ENCODE measurements at regions not wholly inside any gene's neighbourhood (a gene's known extent, or its start where the extent isn't known, plus 50 kb on each side); places are given as distances from the start of the nearest gene placed in this dataset.

DNA sequence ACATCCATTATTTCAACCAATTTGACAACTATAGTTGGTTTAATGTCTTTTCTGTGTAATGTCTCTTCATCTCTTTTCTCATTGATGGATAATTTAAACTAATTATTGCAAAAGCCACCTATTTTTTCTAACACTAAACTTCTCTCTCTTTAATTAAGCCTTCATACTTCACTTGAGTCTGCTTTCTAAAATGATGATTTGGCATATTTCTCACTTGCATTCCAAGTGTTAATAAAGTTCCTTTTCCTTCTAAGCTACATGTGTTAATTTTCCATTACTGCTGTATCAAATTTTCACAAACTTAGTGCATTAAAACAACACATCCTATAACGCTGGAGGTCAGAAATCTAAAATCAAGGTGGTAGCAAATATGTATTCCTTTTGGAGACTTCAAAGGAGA lies 1743.8 kb upstream of the PCDH7 start:
- TF ChIP-seq GATA2 (IDR thresholded peaks at IDR 0.05; ENCODE audit: low read depth, low read length) (no peak), GATA3 (IDR thresholded peaks at IDR 0.05; ENCODE audit: low read depth, low read length) (no peak)

Measured in SH-SY5Y (cell line).